ENCODE measurements at regions not wholly inside any gene's neighbourhood (a gene's known extent, or its start where the extent isn't known, plus 50 kb on each side); places are given as distances from the start of the nearest gene placed in this dataset.

GRCh38 chr18:73462092-73462491 is 594.3 kb upstream of the NETO1 start:
- H3K4me1 ChIP-seq (ENCODE audit: insufficient read depth), result peaks cover 13% of the 10 kb centered on the region
- no peak overlapping the region for H3K4me3 ChIP-seq
- no peak for TF ChIP-seq EZH2phosphoT487 (IDR thresholded peaks at IDR 0.05; ENCODE audit: low read depth, severe bottlenecking, unreplicated experiment)
- no peak for TF ChIP-seq EZH2 (IDR thresholded peaks at IDR 0.05; ENCODE audit: borderline replicate concordance)
- TF ChIP-seq CTCF (IDR thresholded peaks at IDR 0.05; ENCODE audit: poor library complexity), result no peak
- H3K36me3 ChIP-seq (replicated peaks; ENCODE audit: insufficient read depth, low read depth), result no peaks in the 10 kb centered on the region
- H4K20me1 ChIP-seq (ENCODE audit: insufficient read depth, poor library complexity, severe bottlenecking), result no peaks in the 10 kb centered on the region
- H3K9me2 ChIP-seq (replicated peaks; ENCODE audit: insufficient read depth), result no peaks in the 10 kb centered on the region
- no peak for DNase-seq (ENCODE audit: low spot score)
- H2AFZ ChIP-seq, result no peak overlapping the region
- H3K4me2 ChIP-seq, result peak overlapping the region; percentile 38
- H3K27ac ChIP-seq, result no peak overlapping the region
- no peaks in the 10 kb centered on the region for H3K9me3 ChIP-seq (ENCODE audit: low read depth)
- no peaks in the 10 kb centered on the region for H3K79me2 ChIP-seq
- H3K27me3 ChIP-seq, result no peaks in the 10 kb centered on the region
- WGBS (ENCODE audit: low lambda C conversion rate, missing lambda C conversion rate), result 36% methylated on average over 2 of the region's 2 CpGs

GRCh38 chr18:73461780-73462059 is 593.9 kb upstream of the NETO1 start:
- H3K9me2 ChIP-seq (replicated peaks; ENCODE audit: insufficient read depth), result no peaks in the 10 kb centered on the region
- no peak overlapping the region for H3K27ac ChIP-seq
- no peak overlapping the region for H2AFZ ChIP-seq
- no peaks in the 10 kb centered on the region for H4K20me1 ChIP-seq (ENCODE audit: insufficient read depth, poor library complexity, severe bottlenecking)
- no peak for DNase-seq (ENCODE audit: low spot score)
- H3K36me3 ChIP-seq (replicated peaks; ENCODE audit: insufficient read depth, low read depth), result no peaks in the 10 kb centered on the region
- no peaks in the 10 kb centered on the region for H3K9me3 ChIP-seq (ENCODE audit: low read depth)
- H3K4me1 ChIP-seq (ENCODE audit: insufficient read depth), result peaks cover 13% of the 10 kb centered on the region
- H3K27me3 ChIP-seq, result no peaks in the 10 kb centered on the region
- H3K79me2 ChIP-seq, result no peaks in the 10 kb centered on the region
- H3K4me2 ChIP-seq, result peak overlapping the region; percentile 38
- no peak for TF ChIP-seq EZH2phosphoT487 (IDR thresholded peaks at IDR 0.05; ENCODE audit: low read depth, severe bottlenecking, unreplicated experiment)
- no peak for TF ChIP-seq CTCF (IDR thresholded peaks at IDR 0.05; ENCODE audit: poor library complexity)
- no peak for TF ChIP-seq EZH2 (IDR thresholded peaks at IDR 0.05; ENCODE audit: borderline replicate concordance)
- 72% methylated on average over 1 of the region's 1 CpG for WGBS (ENCODE audit: low lambda C conversion rate, missing lambda C conversion rate)
- H3K4me3 ChIP-seq, result no peak overlapping the region

GRCh38 chr18:73461038-73461779 is 593.4 kb upstream of the NETO1 start:
- Histone ChIP-seq H4K20me1 (ENCODE audit: insufficient read depth, poor library complexity, severe bottlenecking) (no peaks in the 10 kb centered on the region), H3K4me1 (ENCODE audit: insufficient read depth) (peaks cover 13% of the 10 kb centered on the region), H3K9me3 (ENCODE audit: low read depth) (no peaks in the 10 kb centered on the region), H3K9me2 (replicated peaks; ENCODE audit: insufficient read depth) (no peaks in the 10 kb centered on the region), H3K79me2 (no peaks in the 10 kb centered on the region), H3K27me3 (no peaks in the 10 kb centered on the region), H3K27ac (no peak overlapping the region), H2AFZ (no peak overlapping the region), H3K4me2 (peak overlapping the region; percentile 38), H3K4me3 (no peak overlapping the region), H3K36me3 (replicated peaks; ENCODE audit: insufficient read depth, low read depth) (no peaks in the 10 kb centered on the region)
- peak; percentile 9 for DNase-seq (ENCODE audit: low spot score)
- TF ChIP-seq CTCF (IDR thresholded peaks at IDR 0.05; ENCODE audit: poor library complexity) (no peak), EZH2phosphoT487 (IDR thresholded peaks at IDR 0.05; ENCODE audit: low read depth, severe bottlenecking, unreplicated experiment) (no peak), EZH2 (IDR thresholded peaks at IDR 0.05; ENCODE audit: borderline replicate concordance) (no peak)
- WGBS (ENCODE audit: low lambda C conversion rate, missing lambda C conversion rate), result 39% methylated on average over 12 of the region's 12 CpGs

Measured in hepatocyte (in vitro differentiated cells).